DOHH2 (cell line): ENCODE measurements at regions not wholly inside any gene's neighbourhood (a gene's known extent, or its start where the extent isn't known, plus 50 kb on each side); places are given as distances from the start of the nearest gene placed in this dataset.

ENCODE experiments used
- EZH2phosphoT487 ChIP-seq: fragments of 200-600 bp; sonication (generic); IDR thresholded peaks from 2 replicates; pipeline ENCODE4 v1.6.1; 2017; ENCODE audit warnings: borderline replicate concordance, mild to moderate bottlenecking, antibody characterized with exemption, low read length, moderate library complexity, mixed read lengths
- TF ChIP-seq, protein P1 (sequence below): fragments of 200-600 bp; sonication (generic); IDR thresholded peaks from one replicate; pipeline ENCODE4 v1.5.1; 2014; ENCODE audit warnings: antibody characterized with exemption, mild to moderate bottlenecking, low read depth, low read length; ENCODE audit not compliant: poor library complexity, severe bottlenecking

DNA sequence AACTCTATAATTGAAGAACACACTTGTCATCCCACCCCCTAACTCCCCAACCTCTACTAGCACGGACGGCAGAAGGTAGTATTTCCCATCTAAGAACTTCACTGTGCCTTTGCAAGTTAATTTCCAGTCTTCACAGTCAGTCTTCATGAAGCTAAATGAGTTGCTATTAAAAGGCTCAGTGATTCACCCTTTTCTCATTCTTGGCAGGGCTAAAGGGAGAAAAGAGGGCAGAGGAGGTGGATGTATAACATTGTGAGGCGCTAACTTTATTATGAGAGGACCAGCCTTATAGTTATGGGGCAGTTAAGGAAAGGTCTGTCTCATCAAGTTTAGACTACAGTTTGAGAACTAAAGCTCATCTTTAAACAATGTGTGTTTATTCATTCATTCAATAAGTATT lies 161.0 kb upstream of the S100G start:
- TF ChIP-seq, protein P1, sequence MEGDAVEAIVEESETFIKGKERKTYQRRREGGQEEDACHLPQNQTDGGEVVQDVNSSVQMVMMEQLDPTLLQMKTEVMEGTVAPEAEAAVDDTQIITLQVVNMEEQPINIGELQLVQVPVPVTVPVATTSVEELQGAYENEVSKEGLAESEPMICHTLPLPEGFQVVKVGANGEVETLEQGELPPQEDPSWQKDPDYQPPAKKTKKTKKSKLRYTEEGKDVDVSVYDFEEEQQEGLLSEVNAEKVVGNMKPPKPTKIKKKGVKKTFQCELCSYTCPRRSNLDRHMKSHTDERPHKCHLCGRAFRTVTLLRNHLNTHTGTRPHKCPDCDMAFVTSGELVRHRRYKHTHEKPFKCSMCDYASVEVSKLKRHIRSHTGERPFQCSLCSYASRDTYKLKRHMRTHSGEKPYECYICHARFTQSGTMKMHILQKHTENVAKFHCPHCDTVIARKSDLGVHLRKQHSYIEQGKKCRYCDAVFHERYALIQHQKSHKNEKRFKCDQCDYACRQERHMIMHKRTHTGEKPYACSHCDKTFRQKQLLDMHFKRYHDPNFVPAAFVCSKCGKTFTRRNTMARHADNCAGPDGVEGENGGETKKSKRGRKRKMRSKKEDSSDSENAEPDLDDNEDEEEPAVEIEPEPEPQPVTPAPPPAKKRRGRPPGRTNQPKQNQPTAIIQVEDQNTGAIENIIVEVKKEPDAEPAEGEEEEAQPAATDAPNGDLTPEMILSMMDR: no peak
- no peak for TF ChIP-seq EZH2phosphoT487
